HPDE6-E6E7 (cell line): ENCODE measurements at regions not wholly inside any gene's neighbourhood (a gene's known extent, or its start where the extent isn't known, plus 50 kb on each side); places are given as distances from the start of the nearest gene placed in this dataset.
"Not testable (repeated sequence)": the region's sequence is repeated elsewhere in the genome, so short reads cannot be mapped to it uniquely, and the experiment has no call there.

ENCODE experiments used
- DNase-seq: peaks from one replicate; pipeline ENCODE4 v3.0.0; 2011; ENCODE audit warnings: missing footprints; ENCODE audit errors: extremely low spot score

DNA sequence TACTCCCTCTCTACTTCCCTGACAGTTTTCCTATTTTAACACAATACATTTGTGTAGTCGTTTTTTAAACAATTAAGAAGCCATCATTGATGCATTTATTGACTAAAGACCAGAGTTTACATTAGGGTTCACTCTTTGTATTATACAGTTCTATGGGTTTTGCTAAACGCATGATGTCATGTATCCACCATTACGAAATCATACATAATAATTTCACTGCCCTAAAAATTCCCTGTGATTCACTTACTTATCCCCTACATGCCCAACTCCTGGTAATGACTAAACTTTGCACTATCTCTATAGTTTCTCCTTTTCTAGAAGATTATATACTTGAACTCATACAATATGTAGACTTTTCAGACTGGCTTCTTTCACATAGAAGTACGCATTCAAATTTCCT, 1016.5 kb upstream of the FOXG1 start:
- no peak for DNase-seq

DNA sequence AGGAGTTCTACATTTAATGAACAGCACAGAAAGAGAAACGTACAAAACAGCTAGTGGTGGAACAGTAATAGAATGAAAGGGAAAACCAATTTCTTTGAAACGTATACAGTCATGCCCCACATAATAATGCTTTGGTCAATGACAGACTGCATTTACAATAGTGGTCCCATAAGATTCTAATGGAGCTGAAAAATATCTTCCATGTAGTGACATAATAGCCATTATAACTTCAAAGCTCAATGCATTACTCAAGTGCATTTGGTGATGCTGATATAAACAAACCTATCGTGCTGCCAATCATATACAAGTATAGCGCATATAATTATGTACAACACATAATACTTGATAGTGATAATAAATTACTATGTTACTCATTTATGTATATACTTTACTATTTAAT, 1008.9 kb upstream of the FOXG1 start:
- DNase-seq = not testable (repeated sequence)

DNA sequence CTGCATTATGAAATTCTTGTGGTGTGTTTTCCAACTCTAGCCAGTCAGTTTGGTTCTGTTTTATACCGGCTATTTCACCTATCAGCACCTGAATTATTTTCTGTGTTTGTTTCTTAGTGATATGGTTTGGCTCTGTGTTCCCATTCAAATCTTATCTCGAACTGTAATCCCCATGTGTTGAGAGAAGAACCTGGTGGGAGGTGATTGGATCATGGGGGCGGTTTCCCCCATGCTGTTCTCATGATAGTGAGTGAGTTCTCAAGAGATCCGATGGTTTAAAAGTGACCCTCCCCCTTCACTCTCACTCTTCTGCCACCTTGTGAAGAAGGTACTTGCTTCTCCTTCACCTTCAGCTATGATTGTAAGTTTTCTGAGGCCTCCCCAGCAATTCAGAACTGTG, 1006.2 kb upstream of the FOXG1 start:
- DNase-seq = not testable (repeated sequence)

DNA sequence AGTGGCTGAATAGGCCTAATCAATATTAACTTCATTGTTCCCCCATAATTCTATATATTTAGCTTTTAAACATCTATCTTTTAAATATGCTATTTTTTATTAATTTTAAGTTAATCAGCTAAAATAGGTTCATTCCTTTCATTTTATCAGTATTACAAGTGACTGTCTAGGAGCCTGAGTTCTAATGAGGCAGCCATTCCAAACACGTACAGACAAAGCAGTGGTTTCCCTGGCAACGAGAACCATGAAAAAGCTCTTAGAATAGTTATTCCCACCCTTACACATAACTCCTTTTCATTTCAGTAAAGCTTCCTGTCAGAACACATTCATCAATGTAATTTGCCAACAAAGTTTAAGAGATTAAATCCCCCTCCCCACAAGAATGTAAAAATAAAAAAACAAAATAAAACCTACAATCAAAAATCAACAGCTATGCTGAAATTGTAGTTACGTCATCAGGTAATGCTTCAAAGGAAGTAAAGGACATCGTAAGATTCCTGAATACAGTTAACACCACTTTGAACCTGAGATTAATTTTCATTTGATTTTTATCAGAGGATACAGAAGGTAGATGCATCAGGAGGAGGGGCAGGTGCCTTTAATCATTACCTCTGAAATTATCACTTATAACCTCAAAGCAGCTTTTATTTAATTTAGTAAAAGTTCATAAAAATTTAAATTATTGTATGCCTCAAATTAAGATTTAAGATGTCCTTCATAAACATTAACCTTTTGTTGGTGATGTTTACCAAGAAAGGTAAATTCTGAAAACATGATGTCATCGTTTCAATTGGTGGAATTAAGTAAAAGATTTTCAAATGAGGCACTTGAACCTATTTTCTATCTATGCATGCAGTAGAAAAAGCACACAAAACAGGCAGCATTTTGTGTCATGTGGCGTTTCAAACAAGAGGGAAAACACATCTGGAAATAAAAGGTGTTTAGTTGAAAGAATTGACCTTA, 967.2 kb upstream of the FOXG1 start:
- not testable (repeated sequence) for DNase-seq

DNA sequence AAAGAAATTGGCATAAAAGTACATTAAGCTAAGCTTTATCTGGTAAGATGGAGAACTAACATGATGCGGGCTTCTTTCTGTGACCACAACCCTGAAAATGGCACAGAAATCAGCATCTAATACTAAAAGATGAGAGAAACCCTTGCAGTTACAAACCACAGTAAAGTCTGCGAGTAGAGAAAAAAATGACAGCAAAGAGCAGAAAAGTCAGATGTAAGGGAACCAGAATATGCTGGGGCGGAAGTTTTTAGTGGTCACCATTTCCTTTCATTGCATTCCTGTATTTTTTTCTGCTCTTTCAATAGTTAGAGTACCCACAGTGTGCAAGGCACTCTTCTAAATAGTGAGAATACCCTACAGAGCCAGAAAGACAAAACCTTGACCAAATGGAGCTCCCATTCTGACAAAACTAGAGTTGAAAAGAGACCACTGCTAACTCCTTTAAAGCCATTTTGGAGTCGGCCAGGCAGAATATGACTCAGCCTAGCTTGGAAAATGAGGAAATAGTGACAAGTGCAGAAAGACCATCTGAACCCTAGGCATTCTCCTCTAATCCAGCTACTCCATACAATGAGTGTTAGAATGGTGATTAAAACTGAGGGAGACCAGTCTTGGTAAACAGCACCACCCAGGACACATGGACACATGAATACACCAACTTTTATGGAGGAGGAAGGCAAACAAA, 948.7 kb upstream of the FOXG1 start:
- DNase-seq = not testable (repeated sequence)

DNA sequence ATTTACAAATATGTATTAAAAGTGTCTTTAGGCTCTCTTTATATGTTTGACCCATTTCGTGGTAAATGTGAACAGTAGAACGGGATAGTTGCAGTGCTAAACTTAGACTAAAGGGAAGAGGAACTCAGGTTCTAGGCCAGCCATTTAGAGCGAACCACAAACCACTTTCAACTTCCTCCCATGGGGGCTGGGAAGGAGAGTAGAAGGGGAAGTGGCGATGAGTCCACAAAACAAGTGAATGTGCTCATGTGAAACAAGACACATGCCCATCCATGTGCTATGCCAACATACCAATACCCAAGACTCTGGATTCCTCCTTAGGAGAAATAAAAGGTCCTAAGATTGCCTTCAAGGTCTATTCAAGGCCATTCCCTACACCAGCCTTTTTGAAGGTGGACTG, 940.4 kb upstream of the FOXG1 start:
- not testable (repeated sequence) for DNase-seq

DNA sequence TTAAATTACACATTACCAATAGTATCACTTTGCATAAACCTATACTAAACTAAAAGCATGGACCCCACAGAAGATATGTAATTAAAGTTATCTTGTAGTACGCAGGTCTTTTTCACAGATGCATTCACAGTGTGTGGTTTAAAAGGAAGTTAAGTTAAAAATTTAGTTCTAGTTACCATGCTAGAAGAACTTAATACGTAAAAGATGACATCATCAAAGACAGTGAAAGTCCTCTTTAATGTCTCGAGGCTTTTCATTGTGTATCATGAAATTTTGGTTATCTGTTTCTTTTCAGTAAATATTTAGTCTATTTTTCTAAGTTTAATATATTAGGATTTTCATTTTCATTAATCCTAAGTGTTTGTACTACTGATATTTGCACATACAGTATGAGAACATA, 934.6 kb upstream of the FOXG1 start:
- DNase-seq = not testable (repeated sequence)

DNA sequence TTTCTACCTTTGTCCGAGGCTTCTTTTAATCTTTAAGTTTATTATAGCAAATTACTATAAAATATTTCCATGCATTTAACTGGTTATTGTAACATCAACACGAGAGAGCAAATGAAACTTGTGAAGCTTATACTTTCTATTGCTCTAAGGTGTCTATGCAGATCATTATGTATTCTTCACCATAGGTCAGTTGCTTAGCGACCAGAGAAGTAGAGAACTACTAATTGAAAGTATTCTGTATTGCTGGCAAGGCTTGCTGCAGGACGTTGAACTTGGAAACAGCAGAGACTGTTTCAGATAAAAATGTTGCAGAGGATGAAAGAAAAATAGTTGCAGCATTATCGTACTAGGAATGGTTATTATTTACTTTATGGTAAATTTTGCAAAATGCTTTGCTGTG, 933.6 kb upstream of the FOXG1 start:
- not testable (repeated sequence) for DNase-seq

DNA sequence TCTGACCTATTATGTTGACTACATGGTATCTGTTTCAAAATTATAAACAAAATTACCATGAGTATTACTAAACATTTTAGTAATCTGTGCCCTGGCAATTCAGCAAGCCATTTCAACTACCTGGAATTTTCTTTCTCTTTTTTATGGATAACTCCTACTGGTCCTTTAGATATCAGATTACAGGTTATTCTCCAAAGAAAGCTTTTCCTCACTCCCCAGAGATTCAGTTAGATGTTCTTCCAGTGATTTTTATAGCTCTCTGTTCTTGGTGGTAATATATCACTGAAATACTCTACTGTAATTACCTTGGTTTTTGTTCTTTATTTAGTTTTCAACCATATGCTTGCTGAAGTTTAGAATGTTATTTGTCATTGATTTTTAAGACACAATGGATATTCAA, 930.2 kb upstream of the FOXG1 start:
- DNase-seq = no peak

DNA sequence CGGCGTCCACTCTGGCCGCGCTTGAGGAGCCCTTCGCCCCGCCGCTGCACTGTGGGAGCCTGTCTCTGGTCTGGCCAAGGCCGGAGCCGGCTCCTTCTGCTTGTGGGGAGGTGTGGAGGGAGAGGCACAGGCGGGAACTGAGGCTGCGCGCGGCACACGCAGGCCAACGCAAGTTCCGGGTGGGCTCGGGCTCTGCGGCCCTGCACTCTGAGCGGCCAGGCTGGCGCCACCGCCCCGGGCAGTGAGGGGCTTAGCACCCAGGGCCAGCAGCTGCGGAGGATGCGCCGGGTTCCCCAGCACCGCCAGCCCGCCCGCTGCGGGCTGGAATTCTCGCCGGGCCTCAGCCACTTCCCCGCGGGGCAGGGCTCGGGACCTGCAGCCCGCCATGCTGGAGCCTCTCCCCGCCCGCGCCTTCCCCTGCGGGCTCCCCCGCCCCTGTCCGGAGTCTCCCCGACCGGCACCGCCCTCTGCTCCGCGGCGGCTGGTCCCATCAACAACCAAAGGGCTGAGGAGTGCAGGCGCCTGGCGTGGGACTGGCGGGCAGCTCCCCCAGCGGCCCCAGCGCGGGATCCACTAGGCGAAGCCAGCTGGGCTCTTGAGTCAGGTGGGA, 921.2 kb upstream of the FOXG1 start:
- no peak for DNase-seq

DNA sequence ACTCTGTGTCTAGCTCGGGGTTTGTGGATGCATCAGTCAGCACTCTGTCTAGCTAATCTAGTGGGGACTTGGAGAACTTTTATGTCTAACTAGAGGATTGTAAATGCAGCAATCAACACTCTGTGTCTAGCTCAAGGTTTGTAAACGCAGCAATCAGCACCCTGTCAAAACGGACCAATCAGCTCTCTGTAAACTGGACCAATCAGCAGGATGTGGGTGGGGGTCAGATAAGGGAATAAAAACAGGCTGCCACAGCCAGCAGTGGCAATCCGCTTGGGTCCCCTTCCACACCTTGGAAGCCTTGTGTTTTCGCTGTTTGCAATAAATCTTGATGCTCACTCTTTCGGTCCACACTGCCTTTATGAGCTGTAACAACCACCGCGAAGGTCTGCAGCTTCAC, 920.7 kb upstream of the FOXG1 start:
- no peak for DNase-seq

DNA sequence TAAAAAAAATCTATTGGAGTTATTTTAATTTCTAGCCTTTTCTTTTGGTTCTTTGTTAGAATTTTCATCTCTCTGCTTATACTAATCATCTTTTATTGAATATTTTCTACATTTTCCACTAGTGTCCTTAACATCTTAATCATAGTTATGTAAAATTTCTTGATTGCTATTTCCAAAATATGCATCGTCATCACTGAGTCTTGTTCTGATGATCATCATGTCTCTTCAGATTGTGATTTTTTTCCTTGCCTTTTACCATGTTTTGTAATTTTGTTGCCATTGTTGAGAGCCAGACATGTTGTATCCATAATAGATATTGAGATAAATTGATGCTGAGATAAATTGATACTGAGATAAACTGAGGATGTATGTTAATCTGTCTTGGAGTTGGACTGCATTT, 919.1 kb upstream of the FOXG1 start:
- DNase-seq = not testable (repeated sequence)

DNA sequence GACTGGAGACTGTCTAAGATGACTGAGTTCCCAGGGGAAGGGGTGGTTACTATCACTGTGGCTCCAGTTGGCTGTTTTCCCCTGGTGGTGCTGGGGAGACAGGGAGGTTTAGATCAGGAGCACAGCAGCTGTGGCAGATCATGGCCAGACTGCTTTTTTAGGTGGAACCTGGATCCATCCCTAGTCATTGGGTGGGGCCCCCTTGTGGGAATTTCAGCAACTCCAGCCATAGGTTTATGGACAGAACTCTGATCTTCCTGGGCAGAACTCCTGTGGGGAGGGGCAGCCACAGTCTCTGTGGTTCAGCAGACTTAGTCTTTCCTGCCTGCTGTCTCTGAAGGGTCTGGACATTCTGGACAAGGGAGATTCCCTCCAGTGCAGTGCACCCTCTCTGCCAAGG, 917.4 kb upstream of the FOXG1 start:
- not testable (repeated sequence) for DNase-seq

DNA sequence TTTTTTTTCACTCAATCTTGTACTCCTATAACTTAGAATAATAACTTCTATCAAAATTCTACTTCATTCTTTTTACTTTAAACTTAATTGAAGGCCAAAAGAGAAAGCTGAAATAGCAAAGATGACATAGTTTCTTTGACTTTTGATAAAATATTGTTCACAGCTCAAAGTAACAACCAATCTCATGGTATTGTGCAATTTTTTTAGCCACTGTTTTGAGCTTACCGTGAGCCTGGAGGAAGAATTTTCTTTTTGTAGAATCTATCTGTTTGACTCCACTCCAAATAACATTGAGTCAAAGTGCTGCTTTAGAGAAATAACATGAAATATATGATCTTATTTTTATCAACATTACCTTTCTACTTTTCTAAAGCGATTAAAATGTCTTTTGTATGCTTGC, 903.9 kb upstream of the FOXG1 start:
- DNase-seq = no peak

DNA sequence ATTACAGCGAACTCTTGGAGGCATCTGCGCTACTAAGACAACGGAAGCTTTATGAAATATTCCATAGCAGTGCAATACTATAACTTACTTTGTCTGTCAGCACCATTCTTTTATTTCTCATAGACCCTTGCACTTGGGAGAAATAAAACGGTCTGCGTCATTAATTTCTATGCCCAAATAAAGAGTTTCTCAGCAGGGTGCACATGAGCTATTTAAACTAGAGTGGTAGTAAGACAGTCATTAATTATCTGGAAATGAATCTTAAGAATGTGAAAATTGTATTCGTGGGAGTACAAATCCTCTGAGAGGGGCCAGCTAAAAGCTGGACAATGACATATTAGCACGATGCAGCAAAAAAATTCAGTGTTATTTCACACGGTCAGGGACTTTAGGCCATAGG, 903.4 kb upstream of the FOXG1 start:
- DNase-seq = no peak

DNA sequence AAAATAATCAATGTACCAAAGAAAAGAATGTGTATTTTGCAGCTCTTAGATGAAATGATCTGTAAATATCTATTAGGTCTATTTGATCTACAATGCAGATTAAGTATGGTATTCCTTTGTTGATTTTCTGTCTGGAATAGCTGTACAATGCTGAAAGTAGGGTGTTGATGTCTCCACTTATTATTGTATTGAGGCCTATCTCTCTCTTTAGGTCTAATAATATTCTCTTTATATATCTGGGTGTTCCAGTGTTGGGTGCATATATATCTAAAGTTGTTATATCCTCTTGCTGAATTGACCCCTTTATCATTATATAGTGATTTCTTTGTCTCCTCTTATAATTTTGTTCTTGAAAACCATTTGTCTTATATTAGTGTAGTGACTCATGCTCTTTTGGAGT, 885.5 kb upstream of the FOXG1 start:
- DNase-seq = no peak

DNA sequence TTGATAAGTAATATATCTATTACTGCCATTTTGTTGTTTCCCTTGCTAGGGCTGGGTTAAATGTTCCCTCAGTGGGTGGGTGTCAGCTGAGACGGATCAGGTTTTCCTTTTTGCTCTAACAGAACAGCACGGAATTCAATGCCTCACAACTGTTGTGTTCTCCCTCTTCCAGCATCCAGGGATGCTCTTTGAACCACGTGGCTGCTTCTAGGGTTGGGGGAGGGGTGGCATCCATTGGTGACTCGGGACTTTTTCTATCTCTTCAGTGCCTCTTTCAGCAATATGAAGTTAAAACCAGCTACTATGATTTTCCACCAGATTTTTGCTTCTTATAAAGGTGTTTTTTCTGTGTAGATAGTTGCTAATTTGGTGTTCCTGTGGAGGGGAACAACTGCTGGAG, 884.9 kb upstream of the FOXG1 start:
- no peak for DNase-seq

DNA sequence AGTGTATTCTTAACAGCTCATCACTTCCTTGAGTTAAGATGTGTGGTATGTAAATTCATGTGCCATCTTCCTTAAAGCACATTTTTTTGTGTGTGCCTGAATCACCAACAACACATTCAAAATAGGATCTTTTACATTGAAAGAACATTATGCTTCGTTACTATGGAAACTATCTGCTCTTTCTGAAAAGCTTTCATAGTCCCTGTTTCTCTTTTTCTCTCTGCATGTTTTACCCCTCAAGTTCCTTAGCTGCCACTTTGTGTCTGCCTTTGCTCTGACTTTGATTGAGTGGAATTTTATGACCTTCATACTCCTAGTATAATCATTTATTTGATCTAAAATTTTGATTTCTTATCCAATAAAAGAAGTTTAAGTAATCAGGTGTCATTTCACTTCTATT, 880.3 kb upstream of the FOXG1 start:
- DNase-seq = no peak

DNA sequence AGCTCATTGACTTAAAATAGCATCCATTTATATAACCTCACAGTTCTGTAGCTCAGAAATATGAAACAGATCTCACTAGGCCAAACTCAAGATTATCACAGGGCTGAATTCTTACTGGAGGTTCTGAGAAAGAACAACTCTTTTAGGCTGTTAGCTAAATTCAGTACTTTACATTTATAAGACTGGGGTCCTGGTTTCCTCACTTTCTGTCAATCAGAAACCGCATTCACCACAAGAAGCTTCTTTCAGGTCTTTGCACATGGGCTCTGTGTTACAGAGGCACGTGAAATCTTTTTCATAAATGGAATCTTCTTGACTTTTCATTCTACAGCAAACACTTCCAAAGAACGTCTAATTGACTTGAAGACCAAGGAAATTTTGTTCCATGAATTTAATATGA, 876.3 kb upstream of the FOXG1 start:
- DNase-seq = no peak

DNA sequence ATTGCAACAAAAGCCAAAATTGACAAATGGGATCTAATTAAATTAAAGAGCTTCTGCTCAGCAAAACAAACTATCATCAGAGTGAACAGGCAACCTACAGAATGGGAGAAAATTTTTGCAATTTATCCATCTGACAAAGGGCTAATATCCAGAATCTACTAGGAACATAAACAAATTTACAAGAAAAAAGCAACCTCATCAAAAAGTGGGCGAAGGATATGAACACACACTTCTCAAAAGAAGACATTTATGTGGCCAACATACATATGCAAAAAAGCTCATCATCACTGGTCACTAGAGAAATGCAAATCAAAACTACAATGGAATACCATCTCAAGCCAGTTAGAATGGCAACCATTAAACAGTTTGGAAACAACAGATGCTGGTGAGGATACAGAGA, 858.1 kb upstream of the FOXG1 start:
- not testable (repeated sequence) for DNase-seq

DNA sequence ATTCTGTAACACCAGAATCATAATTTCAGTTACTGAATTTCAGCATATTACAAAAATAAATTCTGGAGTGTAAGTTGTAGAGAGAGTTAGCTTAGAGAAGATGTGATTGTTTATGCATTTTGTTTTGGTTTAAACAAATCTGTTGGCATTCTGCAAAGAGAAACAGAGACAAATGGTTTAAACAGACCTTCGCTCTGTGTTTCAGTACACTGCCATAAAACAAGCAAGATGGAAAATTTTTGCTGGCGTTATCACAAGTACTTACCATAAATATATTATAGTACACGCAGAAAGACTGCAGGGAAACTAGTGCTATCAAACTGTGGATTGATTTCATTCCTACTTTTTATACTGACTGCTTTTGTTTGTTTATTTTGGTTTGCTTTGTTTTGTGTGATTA, 850.3 kb upstream of the FOXG1 start:
- DNase-seq = no peak

DNA sequence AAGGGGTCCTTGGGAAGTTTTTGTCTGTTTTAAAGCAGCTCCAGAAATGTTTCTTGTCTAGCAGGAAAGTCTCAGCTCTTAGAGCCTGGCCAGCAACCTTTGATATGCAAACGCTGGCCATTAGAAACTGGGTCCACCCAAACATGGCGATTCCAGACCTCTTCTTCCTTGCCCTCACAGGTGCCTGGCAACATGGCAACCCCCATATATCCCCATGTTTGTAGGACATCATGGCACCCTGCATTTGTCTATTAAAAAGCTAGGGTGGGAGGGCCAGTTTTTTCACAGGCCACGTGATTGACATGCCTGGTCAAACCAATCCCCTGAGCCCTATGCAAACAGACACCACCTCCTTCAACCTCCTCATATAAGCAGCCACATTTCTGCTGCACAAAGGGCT, 848.7 kb upstream of the FOXG1 start:
- no peak for DNase-seq

DNA sequence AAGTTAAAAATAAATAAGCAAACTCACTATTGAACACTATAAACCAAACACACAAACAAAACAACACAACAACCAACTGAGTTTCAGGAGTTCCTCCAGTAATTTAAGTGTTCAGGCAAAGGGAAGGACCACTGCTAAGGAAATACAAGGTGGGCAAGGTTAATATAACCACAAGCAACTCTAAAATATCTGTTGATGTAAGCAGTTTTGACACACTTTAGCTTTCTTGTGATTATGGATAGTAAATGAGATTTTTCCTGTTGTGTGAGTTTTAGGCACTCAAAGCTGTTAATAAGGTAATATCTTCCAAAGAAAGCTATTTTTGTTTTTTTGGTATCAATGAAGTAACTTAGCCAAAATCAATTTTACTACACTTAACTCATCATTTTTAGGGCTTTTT, 839.1 kb upstream of the FOXG1 start:
- DNase-seq = no peak
